GM12892 (cell line): ENCODE measurements at regions not wholly inside any gene's neighbourhood (a gene's known extent, or its start where the extent isn't known, plus 50 kb on each side); places are given as distances from the start of the nearest gene placed in this dataset.

Source experiments
- DNase-seq: peaks from one replicate; pipeline ENCODE4 v3.0.0; 2011; ENCODE audit not compliant: insufficient read length
- FAIRE-seq: peaks from 2 replicates; lab custom pipeline; 2011; peaks lifted over from hg19 to GRCh38; lab: Jason Lieb, UNC
- POLR2A ChIP-seq: IDR thresholded peaks from 2 replicates; pipeline ENCODE4 v1.6.1; 2011; ENCODE audit warnings: low read depth, low read length, control low read depth
- POLR2AphosphoS5 ChIP-seq: IDR thresholded peaks from 2 replicates; pipeline ENCODE4 v1.6.1; 2011; ENCODE audit warnings: low read depth, low read length, control low read depth
- TAF1 ChIP-seq: IDR thresholded peaks from 2 replicates; pipeline ENCODE4 v1.6.1; 2011; ENCODE audit warnings: low read depth, mild to moderate bottlenecking, control low read depth, low read length, borderline replicate concordance

- FAIRE-seq (no peak), DNase-seq (no peak)
- TF ChIP-seq POLR2AphosphoS5 (no peak), TAF1 (no peak), POLR2A (no peak)
Observed at GRCh38 chr3:104787306-104787705, 579.4 kb upstream of the ALCAM start.

GRCh38 chr3:104788807-104789206, 577.9 kb upstream of the ALCAM start:
- FAIRE-seq = no peak
- no peak for TF ChIP-seq TAF1
- no peak for DNase-seq

GRCh38 chr3:104791331-104791730, 575.4 kb upstream of the ALCAM start:
- DNase-seq (no peak), FAIRE-seq (no peak)
- TF ChIP-seq POLR2A = no peak
- TF ChIP-seq POLR2AphosphoS5 = no peak
- no peak for TF ChIP-seq TAF1

- TF ChIP-seq POLR2A (no peak), POLR2AphosphoS5 (no peak), TAF1 (no peak)
- DNase-seq = no peak
- no peak for FAIRE-seq
Observed at GRCh38 chr3:104796556-104796955, 570.2 kb upstream of the ALCAM start.

GRCh38 chr3:104805042-104805441, 561.7 kb upstream of the ALCAM start:
- DNase-seq = no peak
- no peak for FAIRE-seq
- TF ChIP-seq TAF1 (no peak), POLR2AphosphoS5 (no peak), POLR2A (no peak)

- DNase-seq = no peak
- TF ChIP-seq TAF1 = no peak
- FAIRE-seq = no peak
Observed at GRCh38 chr3:104805508-104805907, 561.2 kb upstream of the ALCAM start.

- FAIRE-seq (no peak), DNase-seq (no peak)
- TF ChIP-seq POLR2AphosphoS5 (no peak), POLR2A (no peak)
Observed at GRCh38 chr3:104810896-104811295, 555.8 kb upstream of the ALCAM start.

GRCh38 chr3:104816008-104816407, 550.7 kb upstream of the ALCAM start:
- TF ChIP-seq POLR2A = no peak
- no peak for TF ChIP-seq TAF1
- TF ChIP-seq POLR2AphosphoS5 = no peak

GRCh38 chr3:104816716-104817115, 550.0 kb upstream of the ALCAM start:
- no peak for FAIRE-seq
- no peak for DNase-seq
- TF ChIP-seq POLR2AphosphoS5 = no peak
- no peak for TF ChIP-seq POLR2A
- TF ChIP-seq TAF1 = no peak

More at GRCh38 chr3:104816008-104816407, 550.7 kb upstream of the ALCAM start:
- no peak for FAIRE-seq
- DNase-seq = no peak

GRCh38 chr3:104819333-104819732, 547.4 kb upstream of the ALCAM start:
- no peak for FAIRE-seq
- DNase-seq = no peak
- TF ChIP-seq TAF1 (no peak), POLR2A (no peak), POLR2AphosphoS5 (no peak)

GRCh38 chr3:104820959-104821358, 545.8 kb upstream of the ALCAM start:
- TF ChIP-seq POLR2A (no peak), TAF1 (no peak), POLR2AphosphoS5 (no peak)
- no peak for FAIRE-seq
- no peak for DNase-seq

- FAIRE-seq = no peak
- TF ChIP-seq POLR2AphosphoS5 (no peak), POLR2A (no peak), TAF1 (no peak)
Observed at GRCh38 chr3:104825116-104825515, 541.6 kb upstream of the ALCAM start.

GRCh38 chr3:104831071-104831470, 535.6 kb upstream of the ALCAM start:
- TF ChIP-seq TAF1 = no peak
- TF ChIP-seq POLR2A = no peak
- no peak for TF ChIP-seq POLR2AphosphoS5
- no peak for DNase-seq
- no peak for FAIRE-seq

More at GRCh38 chr3:104825116-104825515, 541.6 kb upstream of the ALCAM start:
- DNase-seq = no peak
